ENCODE measurements at regions not wholly inside any gene's neighbourhood (a gene's known extent, or its start where the extent isn't known, plus 50 kb on each side); places are given as distances from the start of the nearest gene placed in this dataset.
A peak's percentile ranks its signal among the peaks of the same experiment; 100 is the strongest.
"Not testable (repeated sequence)": the region's sequence is repeated elsewhere in the genome, so short reads cannot be mapped to it uniquely, and the experiment has no call there.

- DNase-seq (ENCODE audit: low spot score), result no peak
Observed at GRCh38 chr6:137623293-137623692, 129.1 kb upstream of the OLIG3 start.

GRCh38 chr6:137625100-137625661, 131.0 kb upstream of the OLIG3 start:
- DNase-seq (ENCODE audit: low spot score), result no peak

- DNase-seq (ENCODE audit: low spot score), result no peak
Observed at GRCh38 chr6:137625808-137626207, 131.6 kb upstream of the OLIG3 start.

GRCh38 chr6:137630666-137631065, 136.5 kb upstream of the OLIG3 start:
- DNase-seq (ENCODE audit: low spot score), result no peak

- DNase-seq (ENCODE audit: low spot score), result no peak
Observed at GRCh38 chr6:137631323-137631722, 137.1 kb upstream of the OLIG3 start.

- DNase-seq (ENCODE audit: low spot score), result not testable (repeated sequence)
Observed at GRCh38 chr6:137634177-137634576, 140.0 kb upstream of the OLIG3 start.

GRCh38 chr6:137637121-137637520, 142.9 kb upstream of the OLIG3 start:
- DNase-seq (ENCODE audit: low spot score), result peak; percentile 96

GRCh38 chr6:137638926-137639706, 144.9 kb upstream of the OLIG3 start:
- no peak for DNase-seq (ENCODE audit: low spot score)

- DNase-seq (ENCODE audit: low spot score), result no peak
Observed at GRCh38 chr6:137640086-137640485, 145.9 kb upstream of the OLIG3 start.

GRCh38 chr6:137641474-137642077, 147.4 kb upstream of the OLIG3 start:
- DNase-seq (ENCODE audit: low spot score), result peak; percentile 83

- not testable (repeated sequence) for DNase-seq (ENCODE audit: low spot score)
Observed at GRCh38 chr6:137643210-137643609, 149.0 kb upstream of the OLIG3 start.

- not testable (repeated sequence) for DNase-seq (ENCODE audit: low spot score)
Observed at GRCh38 chr6:137643644-137644043, 149.4 kb upstream of the OLIG3 start.

GRCh38 chr6:137645850-137646249, 151.7 kb upstream of the OLIG3 start:
- DNase-seq (ENCODE audit: low spot score), result no peak

GRCh38 chr6:137646484-137646883, 152.3 kb upstream of the OLIG3 start:
- DNase-seq (ENCODE audit: low spot score), result no peak

GRCh38 chr6:137647762-137648447, 153.7 kb upstream of the OLIG3 start:
- DNase-seq (ENCODE audit: low spot score), result no peak

- no peak for DNase-seq (ENCODE audit: low spot score)
Observed at GRCh38 chr6:137650720-137651119, 156.5 kb upstream of the OLIG3 start.

GRCh38 chr6:137651178-137651577, 157.0 kb upstream of the OLIG3 start:
- no peak for DNase-seq (ENCODE audit: low spot score)

GRCh38 chr6:137651591-137652335, 157.6 kb upstream of the OLIG3 start:
- DNase-seq (ENCODE audit: low spot score), result no peak

GRCh38 chr6:137652961-137653705, 158.9 kb upstream of the OLIG3 start:
- no peak for DNase-seq (ENCODE audit: low spot score)

- no peak for DNase-seq (ENCODE audit: low spot score)
Observed at GRCh38 chr6:137653706-137654059, 159.5 kb upstream of the OLIG3 start.

- no peak for DNase-seq (ENCODE audit: low spot score)
Observed at GRCh38 chr6:137654365-137654981, 160.3 kb upstream of the OLIG3 start.

Measured in umbilical cord (tissue), 1 donor.